ENCODE measurements at regions not wholly inside any gene's neighbourhood (a gene's known extent, or its start where the extent isn't known, plus 50 kb on each side); places are given as distances from the start of the nearest gene placed in this dataset.

GRCh38 chr12:76290963-76291859 lies 57.0 kb downstream of the BBS10 start:
- TF ChIP-seq RFX5 (IDR thresholded peaks at IDR 0.05; ENCODE audit: low read depth, low read length) (no peak), MXI1 (IDR thresholded peaks at IDR 0.05; ENCODE audit: borderline replicate concordance, low read depth, low read length) (no peak)
